Hepatocyte (in vitro differentiated cells): ENCODE measurements at regions not wholly inside any gene's neighbourhood (a gene's known extent, or its start where the extent isn't known, plus 50 kb on each side); places are given as distances from the start of the nearest gene placed in this dataset.

ENCODE experiments used
- CTCF ChIP-seq: fragments of 200-600 bp; sonication (generic); IDR thresholded peaks from 2 replicates; pipeline ENCODE4 v1.5.1; 2016; ENCODE audit warnings: antibody characterized with exemption, mild to moderate bottlenecking; ENCODE audit not compliant: poor library complexity
- EZH2 ChIP-seq: fragments of 200-600 bp; sonication (generic); IDR thresholded peaks from 2 replicates; pipeline ENCODE4 v1.6.1; 2016; ENCODE audit warnings: antibody characterized with exemption, mild to moderate bottlenecking, borderline replicate concordance
- EZH2phosphoT487 ChIP-seq: fragments of 200-600 bp; sonication (generic); IDR thresholded peaks from one replicate; pipeline ENCODE4 v1.6.1; 2018; ENCODE audit warnings: antibody characterized with exemption, mild to moderate bottlenecking, low read depth, moderate library complexity; ENCODE audit not compliant: unreplicated experiment, severe bottlenecking

GRCh38 chr6:18963439-18963838 lies 576.3 kb downstream of the RNF144B start:
- no peak for TF ChIP-seq CTCF
- no peak for TF ChIP-seq EZH2
- TF ChIP-seq EZH2phosphoT487: no peak
